PC-9 (cell line): ENCODE measurements at regions not wholly inside any gene's neighbourhood (a gene's known extent, or its start where the extent isn't known, plus 50 kb on each side); places are given as distances from the start of the nearest gene placed in this dataset.

Source experiments
- BruUV-seq: library from RNA; stranded (reverse); fragments of 400-500 nt; replicated peaks from 2 replicates; lab custom pipeline; 2021; lab: Mats Ljungman, UMichigan
- CTCF ChIA-PET: fragments of 300-600 bp; sonication (Branson Sonifier 250); formaldehyde crosslinking; loops from one replicate; lab custom pipeline; 2022; ENCODE audit warnings: antibody characterized with exemption; lab: Charles Lee
- POLR2A ChIA-PET: fragments of 300-600 bp; sonication (Branson Sonifier 250); formaldehyde crosslinking; loops from one replicate; lab custom pipeline; 2022; ENCODE audit warnings: antibody characterized with exemption; ENCODE audit not compliant: unreplicated experiment; lab: Charles Lee
- DNase-seq, 2 experiments: peaks; one replicate each; pipeline versions ENCODE4 v3.0.0 to v3.0.0-alpha.2; 2015 to 2022; ENCODE audit warnings: mixed read lengths in 1 of 2
- H2AFZ ChIP-seq: fragments of 200-600 bp; sonication (generic); 2 replicates; pipeline ENCODE4 v1.8.1; 2017; ENCODE audit warnings: antibody characterized with exemption
- H3F3A ChIP-seq: fragments of 200-600 bp; sonication (generic); 2 replicates; pipeline ENCODE4 v1.8.1; 2017; ENCODE audit warnings: antibody characterized with exemption, mild to moderate bottlenecking, low read depth; ENCODE audit not compliant: insufficient read depth
- H3K27ac ChIP-seq: fragments of 200-600 bp; sonication (generic); 2 replicates; pipeline ENCODE4 v1.6.1; 2016; ENCODE audit warnings: mixed run types
- H3K27me3 ChIP-seq: fragments of 200-600 bp; sonication (generic); 2 replicates; pipeline ENCODE4 v1.6.1; 2016; ENCODE audit warnings: low read depth, mixed run types; ENCODE audit not compliant: insufficient read depth
- H3K36me3 ChIP-seq: fragments of 200-600 bp; sonication (generic); 2 replicates; pipeline ENCODE4 v1.6.1; 2016; ENCODE audit warnings: low read depth, mixed run types
- H3K4me1 ChIP-seq: fragments of 200-600 bp; sonication (generic); replicated peaks from 2 replicates; pipeline ENCODE4 v1.6.1; 2016; ENCODE audit warnings: mixed run types; ENCODE audit not compliant: insufficient read depth
- H3K4me2 ChIP-seq: fragments of 200-600 bp; sonication (generic); 2 replicates; pipeline ENCODE4 v1.6.1; 2017; ENCODE audit warnings: mixed run types
- H3K4me3 ChIP-seq: fragments of 200-600 bp; sonication (generic); 2 replicates; pipeline ENCODE4 v1.6.1; 2016; ENCODE audit warnings: mixed run types
- H3K79me2 ChIP-seq: fragments of 200-600 bp; sonication (generic); 2 replicates; pipeline ENCODE4 v1.6.1; 2017; ENCODE audit warnings: low read depth, mixed run types
- H3K9me2 ChIP-seq: fragments of 200-600 bp; sonication (generic); 2 replicates; pipeline ENCODE4 v1.8.1; 2017; ENCODE audit warnings: mild to moderate bottlenecking; ENCODE audit not compliant: insufficient read depth
- H3K9me3 ChIP-seq: fragments of 200-600 bp; sonication (generic); 2 replicates; pipeline ENCODE4 v1.8.1; 2016; ENCODE audit warnings: low read depth; ENCODE audit not compliant: insufficient read depth
- H4K20me1 ChIP-seq: fragments of 200-600 bp; sonication (generic); 2 replicates; pipeline ENCODE4 v1.8.1; 2017; ENCODE audit not compliant: insufficient read depth
- EZH2 ChIP-seq: fragments of 200-600 bp; sonication (generic); IDR thresholded peaks from 2 replicates; pipeline ENCODE4 v1.8.0; 2017; ENCODE audit warnings: antibody characterized with exemption, low read depth
- intact Hi-C: fragments of 100-400 bp; cut with micrococcal nuclease; formaldehyde crosslinking; loops from one replicate; pipeline ENCODE4 v1.10.0; 2022; ENCODE audit not compliant: unreplicated experiment
- TF ChIP-seq, protein P1 (sequence below): fragments of 200-600 bp; sonication (generic); conservative IDR thresholded peaks from 2 replicates; pipeline ENCODE4 v1.6.1; 2017; ENCODE audit warnings: mixed run types, antibody characterized with exemption, mild to moderate bottlenecking, moderate library complexity

DNA sequence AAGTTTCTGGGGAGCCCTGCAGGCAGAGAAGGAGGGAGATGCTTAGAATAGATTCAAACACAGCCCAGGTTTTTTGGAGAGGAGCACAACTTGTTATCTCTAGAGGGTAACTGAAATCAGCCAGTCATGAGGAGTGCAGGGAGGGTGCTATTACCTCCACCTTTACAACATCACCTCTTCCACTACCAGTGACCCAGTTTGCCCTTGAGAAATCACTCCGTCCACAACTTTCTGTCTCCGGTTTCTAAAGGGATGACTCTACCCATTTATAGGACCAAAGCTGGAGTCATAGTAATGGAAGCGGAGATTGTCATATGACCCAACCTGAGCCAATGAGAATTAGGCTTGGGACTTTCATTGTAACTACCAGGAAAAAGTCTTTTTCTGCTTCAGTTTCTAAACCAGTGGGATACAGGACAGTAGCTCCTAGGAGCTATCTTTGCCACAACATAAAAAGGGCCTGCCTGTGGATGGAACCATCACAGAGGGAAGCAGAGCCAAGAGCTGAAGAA lies 131.2 kb upstream of the SERPIND1 start:
- H3F3A ChIP-seq, result no peaks in the 10 kb centered on the region
- ChIA-PET CTCF (interaction anchor here (0.7 kb wide), 1 partner anchor 514 kb away, joined by 8 read pairs; no protein-coding TSS in a partner anchor), POLR2A (no interaction called here)
- no peaks in the 10 kb centered on the region for H3K4me1 ChIP-seq
- intact Hi-C loops, result no loop called here
- H3K9me3 ChIP-seq, result no peaks in the 10 kb centered on the region
- H3K9me2 ChIP-seq, result no peaks in the 10 kb centered on the region
- H4K20me1 ChIP-seq, result no peaks in the 10 kb centered on the region
- no TSS peak for BruUV-seq
- no peaks in the 10 kb centered on the region for H3K79me2 ChIP-seq
- no peak overlapping the region for H3K27ac ChIP-seq
- TF ChIP-seq, protein P1, sequence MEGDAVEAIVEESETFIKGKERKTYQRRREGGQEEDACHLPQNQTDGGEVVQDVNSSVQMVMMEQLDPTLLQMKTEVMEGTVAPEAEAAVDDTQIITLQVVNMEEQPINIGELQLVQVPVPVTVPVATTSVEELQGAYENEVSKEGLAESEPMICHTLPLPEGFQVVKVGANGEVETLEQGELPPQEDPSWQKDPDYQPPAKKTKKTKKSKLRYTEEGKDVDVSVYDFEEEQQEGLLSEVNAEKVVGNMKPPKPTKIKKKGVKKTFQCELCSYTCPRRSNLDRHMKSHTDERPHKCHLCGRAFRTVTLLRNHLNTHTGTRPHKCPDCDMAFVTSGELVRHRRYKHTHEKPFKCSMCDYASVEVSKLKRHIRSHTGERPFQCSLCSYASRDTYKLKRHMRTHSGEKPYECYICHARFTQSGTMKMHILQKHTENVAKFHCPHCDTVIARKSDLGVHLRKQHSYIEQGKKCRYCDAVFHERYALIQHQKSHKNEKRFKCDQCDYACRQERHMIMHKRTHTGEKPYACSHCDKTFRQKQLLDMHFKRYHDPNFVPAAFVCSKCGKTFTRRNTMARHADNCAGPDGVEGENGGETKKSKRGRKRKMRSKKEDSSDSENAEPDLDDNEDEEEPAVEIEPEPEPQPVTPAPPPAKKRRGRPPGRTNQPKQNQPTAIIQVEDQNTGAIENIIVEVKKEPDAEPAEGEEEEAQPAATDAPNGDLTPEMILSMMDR, result no peak
- no peak for TF ChIP-seq EZH2
- H3K4me2 ChIP-seq, result no peak overlapping the region
- H3K4me3 ChIP-seq, result no peak overlapping the region
- no peak overlapping the region for H2AFZ ChIP-seq
- DNase-seq, result no peak
- no peaks in the 10 kb centered on the region; the same call in 1 of the 2 replicates for H3K27me3 ChIP-seq
- no peaks in the 10 kb centered on the region for H3K36me3 ChIP-seq

DNA sequence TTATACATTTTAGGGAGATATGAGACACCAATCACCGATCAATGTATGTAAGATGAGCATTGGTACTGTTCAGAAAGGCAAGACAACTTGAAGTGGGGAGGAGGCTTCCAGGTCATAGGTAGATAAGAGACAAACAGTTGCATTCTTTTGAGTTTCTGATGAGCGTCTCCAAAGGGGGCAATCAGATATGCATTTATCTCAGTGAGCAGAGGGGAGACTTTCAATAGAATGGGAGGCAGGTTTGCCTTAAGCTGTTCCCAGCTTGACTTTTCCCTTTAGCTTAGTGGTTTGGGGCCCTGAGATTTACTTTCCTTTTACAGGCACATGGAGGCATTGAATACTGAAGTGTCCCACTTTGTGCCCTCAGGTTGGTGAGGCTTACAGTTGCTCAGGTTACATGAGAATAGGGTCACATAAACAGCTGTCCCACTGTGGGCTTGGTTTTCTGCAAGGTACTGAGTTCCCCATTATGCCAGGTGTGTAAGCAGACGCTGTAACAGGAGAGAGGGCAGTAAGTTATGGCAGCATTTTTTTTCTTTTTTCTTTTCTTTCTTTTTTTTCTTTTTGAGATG lies 129.8 kb upstream of the SERPIND1 start:
- Histone ChIP-seq H3K27me3 (no peaks in the 10 kb centered on the region; the same call in 1 of the 2 replicates), H3K36me3 (no peaks in the 10 kb centered on the region), H3K4me1 (no peaks in the 10 kb centered on the region), H3F3A (no peaks in the 10 kb centered on the region), H3K9me2 (no peaks in the 10 kb centered on the region), H3K9me3 (no peaks in the 10 kb centered on the region), H3K4me3 (no peak overlapping the region), H4K20me1 (no peaks in the 10 kb centered on the region), H3K27ac (no peak overlapping the region), H3K79me2 (no peaks in the 10 kb centered on the region), H3K4me2 (no peak overlapping the region), H2AFZ (no peak overlapping the region)
- ChIA-PET POLR2A (no interaction called here), CTCF (no interaction called here)
- no peak for DNase-seq
- no TSS peak for BruUV-seq
- TF ChIP-seq EZH2, result no peak
- TF ChIP-seq, protein P1, result no peak
- intact Hi-C loops, result no loop called here

DNA sequence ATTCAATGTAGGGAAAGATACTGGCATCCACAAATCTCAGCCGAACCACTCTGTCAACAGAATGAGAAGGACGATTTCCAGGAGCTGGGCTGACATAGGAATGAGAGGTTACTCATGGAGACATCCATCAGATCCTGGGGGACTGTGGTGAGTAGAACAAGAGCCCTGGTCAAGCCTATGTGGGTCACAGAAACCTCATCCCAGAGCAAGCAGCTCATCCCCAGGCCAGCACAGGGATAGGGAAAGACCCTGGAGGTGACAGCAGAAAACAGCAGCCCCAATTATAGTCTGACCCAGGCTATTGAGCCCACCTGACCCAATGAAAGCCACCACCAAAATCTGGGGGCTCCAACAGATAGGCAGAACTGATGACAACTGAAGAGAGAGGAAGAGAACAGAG lies 128.0 kb upstream of the SERPIND1 start:
- no peaks in the 10 kb centered on the region; the same call in 1 of the 2 replicates for H3K27me3 ChIP-seq
- no peak for TF ChIP-seq EZH2
- TF ChIP-seq, protein P1, result no peak
- no peaks in the 10 kb centered on the region for H3K9me3 ChIP-seq
- no peaks in the 10 kb centered on the region for H3K4me1 ChIP-seq
- H3K27ac ChIP-seq, result no peak overlapping the region
- no peaks in the 10 kb centered on the region for H3K36me3 ChIP-seq
- H3K79me2 ChIP-seq, result no peaks in the 10 kb centered on the region
- ChIA-PET CTCF (no interaction called here), POLR2A (no interaction called here)
- intact Hi-C loops, result no loop called here
- H3K4me3 ChIP-seq, result no peak overlapping the region
- BruUV-seq, result no TSS peak
- H2AFZ ChIP-seq, result no peak overlapping the region
- no peak overlapping the region for H3K4me2 ChIP-seq
- H3K9me2 ChIP-seq, result no peaks in the 10 kb centered on the region
- H3F3A ChIP-seq, result no peaks in the 10 kb centered on the region
- no peak for DNase-seq
- no peaks in the 10 kb centered on the region for H4K20me1 ChIP-seq
